ENCODE measurements at regions not wholly inside any gene's neighbourhood (a gene's known extent, or its start where the extent isn't known, plus 50 kb on each side); places are given as distances from the start of the nearest gene placed in this dataset.

GRCh38 chr4:162442128-162442527, 278.3 kb upstream of the FSTL5 start:
- no peak for DNase-seq (ENCODE audit: low read depth in 2 of 2)
- no peak for TF ChIP-seq CTCF (IDR thresholded peaks at IDR 0.05; ENCODE audit: low read depth, low read length)
- no peak overlapping the region for H3K4me3 ChIP-seq (replicated peaks in 1 of 2; ENCODE audit: low read depth in 2 of 2, low read length in 2 of 2)

GRCh38 chr4:162422312-162422711, 258.5 kb upstream of the FSTL5 start:
- H3K4me3 ChIP-seq (replicated peaks in 1 of 2; ENCODE audit: low read depth in 2 of 2, low read length in 2 of 2), result no peak overlapping the region
- no peak for DNase-seq (ENCODE audit: low read depth in 2 of 2)
- no peak for TF ChIP-seq CTCF (IDR thresholded peaks at IDR 0.05; ENCODE audit: low read depth, low read length)

GRCh38 chr4:162410854-162411253, 247.1 kb upstream of the FSTL5 start:
- no peak for DNase-seq (ENCODE audit: low read depth in 2 of 2)
- TF ChIP-seq CTCF (IDR thresholded peaks at IDR 0.05; ENCODE audit: low read depth, low read length), result no peak
- H3K4me3 ChIP-seq (replicated peaks in 1 of 2; ENCODE audit: low read depth in 2 of 2, low read length in 2 of 2), result no peak overlapping the region

- no peak overlapping the region for H3K4me3 ChIP-seq (replicated peaks in 1 of 2; ENCODE audit: low read depth in 2 of 2, low read length in 2 of 2)
- no peak for TF ChIP-seq CTCF (IDR thresholded peaks at IDR 0.05; ENCODE audit: low read depth, low read length)
- DNase-seq (ENCODE audit: low read depth in 2 of 2), result no peak
Observed at GRCh38 chr4:162409048-162409447, 245.2 kb upstream of the FSTL5 start.

- H3K4me3 ChIP-seq (replicated peaks in 1 of 2; ENCODE audit: low read depth in 2 of 2, low read length in 2 of 2), result no peak overlapping the region
- DNase-seq (ENCODE audit: low read depth in 2 of 2), result no peak
- TF ChIP-seq CTCF (IDR thresholded peaks at IDR 0.05; ENCODE audit: low read depth, low read length), result no peak
Observed at GRCh38 chr4:162408309-162408708, 244.5 kb upstream of the FSTL5 start.

- no peak for DNase-seq (ENCODE audit: low read depth in 2 of 2)
- no peak overlapping the region for H3K4me3 ChIP-seq (replicated peaks in 1 of 2; ENCODE audit: low read depth in 2 of 2, low read length in 2 of 2)
- TF ChIP-seq CTCF (IDR thresholded peaks at IDR 0.05; ENCODE audit: low read depth, low read length), result no peak
Observed at GRCh38 chr4:162406637-162407365, 243.0 kb upstream of the FSTL5 start.

- DNase-seq (ENCODE audit: low read depth in 2 of 2), result no peak
- TF ChIP-seq CTCF (IDR thresholded peaks at IDR 0.05; ENCODE audit: low read depth, low read length), result no peak
- no peak overlapping the region for H3K4me3 ChIP-seq (replicated peaks in 1 of 2; ENCODE audit: low read depth in 2 of 2, low read length in 2 of 2)
Observed at GRCh38 chr4:162403932-162404331, 240.1 kb upstream of the FSTL5 start.
